Keratinocyte (primary cell): ENCODE measurements at regions not wholly inside any gene's neighbourhood (a gene's known extent, or its start where the extent isn't known, plus 50 kb on each side); places are given as distances from the start of the nearest gene placed in this dataset.

Experiments used
- DNase-seq: peaks from one replicate; pipeline ENCODE4 v3.0.0-alpha.2; 2011; ENCODE audit warnings: low read depth, missing footprints, low spot score
- FAIRE-seq: peaks from 2 replicates; lab custom pipeline; 2011; peaks lifted over from hg19 to GRCh38; lab: Jason Lieb, UNC
- H2AFZ ChIP-seq: 2 replicates; pipeline ENCODE4 v1.6.0; 2012; ENCODE audit warnings: low read length, control low read depth, inconsistent platforms; ENCODE audit not compliant: control insufficient read depth
- H3K27ac ChIP-seq: 2 replicates; pipeline ENCODE4 v1.5.1; 2011; ENCODE audit warnings: low read length; ENCODE audit not compliant: control insufficient read depth, insufficient read depth
- H3K27me3 ChIP-seq: 3 replicates; pipeline ENCODE4 v1.6.0; 2011; ENCODE audit warnings: low read length; ENCODE audit not compliant: control insufficient read depth, insufficient read depth; ENCODE audit errors: extremely low read depth
- H3K36me3 ChIP-seq, 2 experiments: 2 replicates in 1 of 2; 3 replicates in 1 of 2; pipeline ENCODE4 v1.5.1; 2011; ENCODE audit warnings: low read length in 2 of 2, mild to moderate bottlenecking in 1 of 2; ENCODE audit not compliant: control insufficient read depth in 2 of 2, insufficient read depth in 2 of 2; ENCODE audit errors: extremely low read depth in 1 of 2
- H3K4me1 ChIP-seq: 3 replicates; pipeline ENCODE4 v1.5.1; 2011; ENCODE audit warnings: low read length; ENCODE audit not compliant: control insufficient read depth, insufficient read depth; ENCODE audit errors: extremely low read depth
- H3K4me2 ChIP-seq: 3 replicates; pipeline ENCODE4 v1.6.0; 2011; ENCODE audit warnings: low read depth, low read length; ENCODE audit not compliant: control insufficient read depth, insufficient read depth; ENCODE audit errors: extremely low read depth
- H3K4me3 ChIP-seq, 3 experiments: fragments of 200-600 bp in 1 of 3; sonication (generic) in 1 of 3; 2 replicates in 2 of 3; 3 replicates in 1 of 3; pipeline ENCODE4 v1.5.1; 2011 to 2016; ENCODE audit warnings: low read length in 3 of 3, mild to moderate bottlenecking in 3 of 3, control low read depth in 2 of 3, inconsistent platforms in 1 of 3, low read depth in 1 of 3, mixed read lengths in 1 of 3, mixed run types in 1 of 3, moderate library complexity in 1 of 3; ENCODE audit not compliant: control insufficient read depth in 2 of 3, insufficient read depth in 2 of 3; ENCODE audit errors: extremely low read depth in 1 of 3
- H3K79me2 ChIP-seq: 2 replicates; pipeline ENCODE4 v1.6.0; 2012; ENCODE audit warnings: low read length; ENCODE audit not compliant: control insufficient read depth, insufficient read depth
- H3K9ac ChIP-seq: 3 replicates; pipeline ENCODE4 v1.6.0; 2011; ENCODE audit warnings: low read length; ENCODE audit not compliant: control insufficient read depth, insufficient read depth; ENCODE audit errors: extremely low read depth
- H3K9me1 ChIP-seq: 3 replicates; pipeline ENCODE4 v1.6.0; 2011; ENCODE audit warnings: low read length; ENCODE audit not compliant: control insufficient read depth, insufficient read depth; ENCODE audit errors: extremely low read depth
- H3K9me3 ChIP-seq: 2 replicates; pipeline ENCODE4 v1.5.1; 2012; ENCODE audit warnings: low read depth, low read length; ENCODE audit not compliant: control insufficient read depth
- H4K20me1 ChIP-seq: 3 replicates; pipeline ENCODE4 v1.6.0; 2011; ENCODE audit warnings: low read length; ENCODE audit not compliant: control insufficient read depth, insufficient read depth; ENCODE audit errors: extremely low read depth
- EZH2 ChIP-seq: IDR thresholded peaks from one replicate; pipeline ENCODE4 v1.6.1; 2012; ENCODE audit warnings: inconsistent platforms, mild to moderate bottlenecking, low read length, moderate library complexity
- dilution Hi-C: fragments of 300-500 bp; cut with MboI; formaldehyde crosslinking; loops from one replicate; pipeline ENCODE4 v1.7.0; 2020; ENCODE audit warnings: low sequenced_read_pairs; ENCODE audit not compliant: extremely low pct_ligation_motif_present
- TF ChIP-seq, protein P1 (sequence below), 3 experiments: IDR thresholded peaks in 1 of 3; conservative IDR thresholded peaks in 1 of 3; optimal IDR thresholded peaks in 1 of 3; 2 replicates in 2 of 3; 3 replicates in 1 of 3; pipeline versions ENCODE3 to v1.5.1; 2011; ENCODE audit warnings: low read length in 3 of 3, mild to moderate bottlenecking in 3 of 3, moderate library complexity in 2 of 3, control low read depth in 1 of 3, inconsistent platforms in 1 of 3; ENCODE audit not compliant: insufficient read depth in 2 of 3; ENCODE audit errors: extremely low read depth in 1 of 3

DNA sequence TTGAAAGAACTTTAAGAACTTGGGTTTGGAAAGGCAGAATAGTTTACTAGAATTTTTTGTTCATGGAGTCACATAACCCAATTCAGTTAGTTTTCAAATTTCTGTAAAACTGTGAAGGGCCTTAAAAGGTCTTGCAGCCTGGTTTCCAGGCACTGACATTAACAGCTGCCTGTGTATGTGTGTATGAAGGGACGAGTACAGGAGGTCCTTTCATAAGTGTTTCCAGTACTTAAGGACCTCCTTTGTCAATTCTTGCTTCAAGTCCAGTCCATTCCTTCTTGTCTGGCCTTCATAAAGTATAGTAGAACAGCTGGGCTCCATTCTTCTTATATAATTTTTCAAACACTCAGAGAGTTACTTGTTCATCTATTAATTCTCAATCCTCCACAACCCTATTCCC is 136.5 kb downstream of the NR4A2 start:
- DNase-seq (no peak), FAIRE-seq (no peak)
- Histone ChIP-seq H3K79me2 (no peaks in the 10 kb centered on the region), H3K9me1 (no peaks in the 10 kb centered on the region), H3K9me3 (no peaks in the 10 kb centered on the region), H3K27ac (no peak overlapping the region), H3K4me3 (no peak overlapping the region), H2AFZ (no peak overlapping the region), H3K27me3 (no peaks in the 10 kb centered on the region), H3K9ac (no peak overlapping the region), H3K4me1 (peaks cover 12% of the 10 kb centered on the region), H4K20me1 (no peaks in the 10 kb centered on the region), H3K36me3 (no peaks in the 10 kb centered on the region), H3K4me2 (no peak overlapping the region)
- TF ChIP-seq, protein P1, sequence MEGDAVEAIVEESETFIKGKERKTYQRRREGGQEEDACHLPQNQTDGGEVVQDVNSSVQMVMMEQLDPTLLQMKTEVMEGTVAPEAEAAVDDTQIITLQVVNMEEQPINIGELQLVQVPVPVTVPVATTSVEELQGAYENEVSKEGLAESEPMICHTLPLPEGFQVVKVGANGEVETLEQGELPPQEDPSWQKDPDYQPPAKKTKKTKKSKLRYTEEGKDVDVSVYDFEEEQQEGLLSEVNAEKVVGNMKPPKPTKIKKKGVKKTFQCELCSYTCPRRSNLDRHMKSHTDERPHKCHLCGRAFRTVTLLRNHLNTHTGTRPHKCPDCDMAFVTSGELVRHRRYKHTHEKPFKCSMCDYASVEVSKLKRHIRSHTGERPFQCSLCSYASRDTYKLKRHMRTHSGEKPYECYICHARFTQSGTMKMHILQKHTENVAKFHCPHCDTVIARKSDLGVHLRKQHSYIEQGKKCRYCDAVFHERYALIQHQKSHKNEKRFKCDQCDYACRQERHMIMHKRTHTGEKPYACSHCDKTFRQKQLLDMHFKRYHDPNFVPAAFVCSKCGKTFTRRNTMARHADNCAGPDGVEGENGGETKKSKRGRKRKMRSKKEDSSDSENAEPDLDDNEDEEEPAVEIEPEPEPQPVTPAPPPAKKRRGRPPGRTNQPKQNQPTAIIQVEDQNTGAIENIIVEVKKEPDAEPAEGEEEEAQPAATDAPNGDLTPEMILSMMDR (optimal IDR thresholded peaks at IDR 0.05 in 1 of 3, IDR thresholded peaks at IDR 0.05 in 1 of 3, conservative IDR thresholded peaks at IDR 0.05 in 1 of 3; ENCODE audit: extremely low read depth in 1 of 3, insufficient read depth in 2 of 3, low read length in 3 of 3), result no peak
- TF ChIP-seq EZH2, result no peak
- dilution Hi-C loops, result no loop called here

DNA sequence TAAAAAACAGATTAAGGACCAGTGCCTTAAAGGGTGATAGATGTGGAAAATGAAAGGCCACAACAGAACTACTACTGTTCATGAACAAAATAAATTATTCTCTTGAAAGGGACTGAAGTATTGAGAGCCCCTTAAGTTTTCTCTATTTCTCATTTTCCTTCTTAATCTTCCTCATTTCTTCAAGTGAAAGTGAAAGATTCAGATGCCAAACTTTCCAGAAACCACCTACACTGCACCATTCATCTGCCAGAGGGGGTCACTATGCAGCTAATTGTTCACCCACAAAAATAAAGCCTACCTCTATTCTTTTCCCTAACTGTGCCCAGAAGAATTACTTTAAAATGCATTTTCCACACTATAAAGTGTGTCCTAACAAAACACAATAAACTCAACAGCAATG is 140.1 kb downstream of the NR4A2 start:
- no peak overlapping the region for H2AFZ ChIP-seq
- H3K9ac ChIP-seq, result no peak overlapping the region
- H3K36me3 ChIP-seq, result no peaks in the 10 kb centered on the region
- dilution Hi-C loops, result no loop called here
- H3K27me3 ChIP-seq, result no peaks in the 10 kb centered on the region
- FAIRE-seq (no peak), DNase-seq (no peak)
- H3K9me1 ChIP-seq, result no peaks in the 10 kb centered on the region
- no peaks in the 10 kb centered on the region for H3K4me1 ChIP-seq
- H3K27ac ChIP-seq, result no peak overlapping the region
- no peak overlapping the region for H3K4me3 ChIP-seq
- no peaks in the 10 kb centered on the region for H3K79me2 ChIP-seq
- no peak overlapping the region for H3K4me2 ChIP-seq
- TF ChIP-seq, protein P1 (optimal IDR thresholded peaks at IDR 0.05 in 1 of 3, IDR thresholded peaks at IDR 0.05 in 1 of 3, conservative IDR thresholded peaks at IDR 0.05 in 1 of 3; ENCODE audit: extremely low read depth in 1 of 3, insufficient read depth in 2 of 3, low read length in 3 of 3), result peak in 2 of 3 experiments; percentile 30 to 34
- no peak for TF ChIP-seq EZH2
- no peaks in the 10 kb centered on the region for H4K20me1 ChIP-seq
- H3K9me3 ChIP-seq, result no peaks in the 10 kb centered on the region
